Glomerular visceral epithelial cell (primary cell): ENCODE measurements at regions not wholly inside any gene's neighbourhood (a gene's known extent, or its start where the extent isn't known, plus 50 kb on each side); places are given as distances from the start of the nearest gene placed in this dataset.

Experiments used
- DNase-seq: peaks from one replicate; pipeline ENCODE4 v3.0.0-alpha.2; 2016; ENCODE audit errors: extremely low spot score

- no peak for DNase-seq
These were observed 57.6 kb upstream of the SOX9 start for GRCh38 chr17:72063262-72063661.

- no peak for DNase-seq
These were observed 56.9 kb upstream of the SOX9 start for GRCh38 chr17:72063756-72064450.

GRCh38 chr17:72064606-72065193 is 56.1 kb upstream of the SOX9 start:
- no peak for DNase-seq

GRCh38 chr17:72065556-72065955 is 55.3 kb upstream of the SOX9 start:
- no peak for DNase-seq

- no peak for DNase-seq
These were observed 52.2 kb upstream of the SOX9 start for GRCh38 chr17:72068643-72069042.

- no peak for DNase-seq
These were observed 51.1 kb upstream of the SOX9 start for GRCh38 chr17:72069586-72070202.
